ENCODE measurements at regions not wholly inside any gene's neighbourhood (a gene's known extent, or its start where the extent isn't known, plus 50 kb on each side); places are given as distances from the start of the nearest gene placed in this dataset.

DNA sequence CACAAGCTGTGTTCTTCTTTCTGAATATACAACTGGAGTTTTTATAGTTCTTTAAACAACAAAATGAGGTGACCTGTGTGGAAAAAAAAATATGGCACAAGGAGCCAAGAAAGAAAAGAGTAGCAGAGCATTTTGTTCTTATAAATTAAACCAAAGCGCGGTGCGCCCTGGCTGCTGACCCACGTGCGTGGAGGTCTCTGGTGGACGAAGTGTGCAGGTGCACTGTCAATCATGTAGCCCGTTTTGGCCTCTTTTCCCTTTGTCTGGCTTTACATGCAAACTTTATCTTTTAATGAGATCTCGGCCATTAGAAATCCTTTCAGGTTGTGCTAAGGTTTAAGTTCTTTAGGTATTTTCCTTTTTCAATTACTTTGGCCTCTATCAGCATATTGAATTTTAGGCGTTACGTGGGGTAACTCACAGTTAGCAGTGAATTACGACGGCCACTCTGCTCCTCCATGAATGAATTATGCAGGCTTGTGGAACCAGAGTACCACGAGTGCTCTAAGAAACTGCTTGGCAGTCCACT is 443.9 kb upstream of the SLC10A2 start:
- Histone ChIP-seq H4K20me1 (replicated peaks in 1 of 2; ENCODE audit: control insufficient read depth in 1 of 2, insufficient read depth in 2 of 2, low read length in 2 of 2) (no peaks in the 10 kb centered on the region), H3K23ac (ENCODE audit: insufficient read length) (no peak overlapping the region), H3K56ac (replicated peaks; ENCODE audit: insufficient read length, low read depth, low read length) (no peak overlapping the region), H2BK5ac (ENCODE audit: low read depth, low read length) (no peak overlapping the region), H2BK12ac (ENCODE audit: low read depth, low read length) (no peak overlapping the region), H4K5ac (ENCODE audit: insufficient read length, low read depth, low read length) (no peak overlapping the region), H3K79me2 (ENCODE audit: control insufficient read depth in 1 of 2, insufficient read depth in 2 of 2, low read length in 2 of 2) (no peaks in the 10 kb centered on the region), H3K9me3 (ENCODE audit: insufficient read depth in 2 of 2, low read depth in 1 of 2, low read length in 1 of 2) (peaks cover 2 to 6% of the 10 kb centered on the region in 2 experiments; a peak in 2 of 4 replicates), H3K4ac (replicated peaks; ENCODE audit: insufficient read length, low read depth, low read length) (no peak overlapping the region), H4K8ac (ENCODE audit: extremely low read depth, insufficient read depth, low read length) (no peak overlapping the region), H3K9ac (replicated peaks in 1 of 4; ENCODE audit: extremely low read depth in 1 of 4, low read depth in 3 of 4, low read length in 3 of 4) (no peak overlapping the region), H2AFZ (ENCODE audit: low read length) (no peak overlapping the region), H4K91ac (replicated peaks; ENCODE audit: insufficient read length, low read length) (no peak overlapping the region), H2BK20ac (ENCODE audit: low read length) (no peak overlapping the region), H2AK5ac (ENCODE audit: low read depth, low read length) (no peak overlapping the region), H3K4me3 (ENCODE audit: extremely low read depth in 1 of 4, insufficient read depth in 2 of 4, low read depth in 3 of 4, low read length in 4 of 4) (no peak overlapping the region), H3K23me2 (ENCODE audit: low read depth, low read length) (no peaks in the 10 kb centered on the region; the same call in 1 of the 2 replicates), H2BK120ac (replicated peaks; ENCODE audit: low read depth, low read length) (no peak overlapping the region), H2BK15ac (ENCODE audit: low read length) (no peak overlapping the region), H3K4me1 (replicated peaks in 1 of 4; ENCODE audit: control insufficient read depth in 3 of 4, insufficient read depth in 4 of 4, low read length in 3 of 4) (no peaks in the 10 kb centered on the region), H3K18ac (ENCODE audit: extremely low read depth, low read length) (no peak overlapping the region), H3K27ac (ENCODE audit: low read depth, low read length) (no peak overlapping the region), H3K27me3 (replicated peaks in 1 of 4; ENCODE audit: control insufficient read depth in 3 of 4, extremely low read depth in 1 of 4, insufficient read depth in 3 of 4, low read length in 3 of 4) (no peaks in the 10 kb centered on the region), H3K4me2 (ENCODE audit: insufficient read depth in 1 of 2, low read depth in 2 of 2, low read length in 2 of 2) (no peak overlapping the region), H3K79me1 (ENCODE audit: low read depth, low read length) (no peaks in the 10 kb centered on the region), H3K14ac (ENCODE audit: insufficient read length) (no peak overlapping the region), H3K36me3 (ENCODE audit: control insufficient read depth in 2 of 4, insufficient read depth in 4 of 4, low read length in 3 of 4) (no peaks in the 10 kb centered on the region)
- ChIA-PET CTCF (ENCODE audit: partially characterized antibody) (interaction anchor here (0.9 to 1.1 kb wide), 2 partner anchors 9 to 14 kb away, joined by 3 to 5 read pairs; no protein-coding TSS in a partner anchor), POLR2A (ENCODE audit: partially characterized antibody) (no interaction called here)
- 85% methylated on average over 13 of the region's 13 CpGs; no CpG with 5 or more reads in 1 of the 2 experiments for WGBS, 2 experiments (ENCODE audit: extremely low coverage in 1 of 2, insufficient coverage in 1 of 2, insufficient read length in 1 of 2, insufficient replicate concordance in 2 of 2, low coverage in 1 of 2, low lambda C conversion rate in 2 of 2, missing lambda C conversion rate in 1 of 2)
- no peak for TF ChIP-seq CHD1 (IDR thresholded peaks at IDR 0.05; ENCODE audit: low read depth, low read length)
- TF ChIP-seq, protein P1, sequence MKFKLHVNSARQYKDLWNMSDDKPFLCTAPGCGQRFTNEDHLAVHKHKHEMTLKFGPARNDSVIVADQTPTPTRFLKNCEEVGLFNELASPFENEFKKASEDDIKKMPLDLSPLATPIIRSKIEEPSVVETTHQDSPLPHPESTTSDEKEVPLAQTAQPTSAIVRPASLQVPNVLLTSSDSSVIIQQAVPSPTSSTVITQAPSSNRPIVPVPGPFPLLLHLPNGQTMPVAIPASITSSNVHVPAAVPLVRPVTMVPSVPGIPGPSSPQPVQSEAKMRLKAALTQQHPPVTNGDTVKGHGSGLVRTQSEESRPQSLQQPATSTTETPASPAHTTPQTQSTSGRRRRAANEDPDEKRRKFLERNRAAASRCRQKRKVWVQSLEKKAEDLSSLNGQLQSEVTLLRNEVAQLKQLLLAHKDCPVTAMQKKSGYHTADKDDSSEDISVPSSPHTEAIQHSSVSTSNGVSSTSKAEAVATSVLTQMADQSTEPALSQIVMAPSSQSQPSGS (IDR thresholded peaks at IDR 0.05; ENCODE audit: low read length), result no peak
- TF ChIP-seq, protein P2, sequence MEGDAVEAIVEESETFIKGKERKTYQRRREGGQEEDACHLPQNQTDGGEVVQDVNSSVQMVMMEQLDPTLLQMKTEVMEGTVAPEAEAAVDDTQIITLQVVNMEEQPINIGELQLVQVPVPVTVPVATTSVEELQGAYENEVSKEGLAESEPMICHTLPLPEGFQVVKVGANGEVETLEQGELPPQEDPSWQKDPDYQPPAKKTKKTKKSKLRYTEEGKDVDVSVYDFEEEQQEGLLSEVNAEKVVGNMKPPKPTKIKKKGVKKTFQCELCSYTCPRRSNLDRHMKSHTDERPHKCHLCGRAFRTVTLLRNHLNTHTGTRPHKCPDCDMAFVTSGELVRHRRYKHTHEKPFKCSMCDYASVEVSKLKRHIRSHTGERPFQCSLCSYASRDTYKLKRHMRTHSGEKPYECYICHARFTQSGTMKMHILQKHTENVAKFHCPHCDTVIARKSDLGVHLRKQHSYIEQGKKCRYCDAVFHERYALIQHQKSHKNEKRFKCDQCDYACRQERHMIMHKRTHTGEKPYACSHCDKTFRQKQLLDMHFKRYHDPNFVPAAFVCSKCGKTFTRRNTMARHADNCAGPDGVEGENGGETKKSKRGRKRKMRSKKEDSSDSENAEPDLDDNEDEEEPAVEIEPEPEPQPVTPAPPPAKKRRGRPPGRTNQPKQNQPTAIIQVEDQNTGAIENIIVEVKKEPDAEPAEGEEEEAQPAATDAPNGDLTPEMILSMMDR (IDR thresholded peaks at IDR 0.05; ENCODE audit: control extremely low read depth in 1 of 3, insufficient read depth in 1 of 3, low read depth in 1 of 3, low read length in 3 of 3), result peak; percentile 22 to 56 (median 49)
- TF ChIP-seq RAD21 (IDR thresholded peaks at IDR 0.05 in 1 of 2, conservative IDR thresholded peaks at IDR 0.05 in 1 of 2; ENCODE audit: low read depth in 2 of 2, low read length in 2 of 2), result peak; percentile 31 to 49; a peak in 2 of 4 replicates
- DNase-seq (ENCODE audit: low read depth in 1 of 2, low spot score in 2 of 2) (no peak), FAIRE-seq (no peak)
